NCI-H748 (cell line): ENCODE measurements at regions not wholly inside any gene's neighbourhood (a gene's known extent, or its start where the extent isn't known, plus 50 kb on each side); places are given as distances from the start of the nearest gene placed in this dataset.
"Not testable (repeated sequence)": the region's sequence is repeated elsewhere in the genome, so short reads cannot be mapped to it uniquely, and the experiment has no call there.

Experiments used
- DNase-seq: peaks from one replicate; lab custom pipeline; 2025; ENCODE audit not compliant: unreplicated experiment; lab: John Stamatoyannopoulos, UW

DNA sequence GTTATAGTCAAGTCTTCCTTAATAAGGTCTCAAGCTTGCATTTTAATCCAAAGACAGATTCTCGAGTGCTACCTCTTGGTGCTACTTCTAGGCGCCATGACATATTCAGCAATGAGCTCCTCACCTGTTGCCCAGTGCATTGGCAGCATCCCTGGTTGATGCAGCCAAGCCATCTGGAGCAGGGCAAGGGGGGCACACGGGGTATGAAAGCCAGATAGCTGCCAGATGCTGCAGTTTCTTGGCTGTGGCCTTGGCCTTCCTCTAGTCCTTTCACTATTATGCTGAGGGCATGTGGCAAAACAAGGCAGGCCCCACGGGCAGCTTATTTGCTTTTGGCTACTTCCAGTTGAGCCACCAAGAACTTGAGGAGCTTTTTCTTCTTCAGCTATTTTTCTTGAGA lies 168.6 kb upstream of the PGRMC2 start:
- DNase-seq, result no peak

DNA sequence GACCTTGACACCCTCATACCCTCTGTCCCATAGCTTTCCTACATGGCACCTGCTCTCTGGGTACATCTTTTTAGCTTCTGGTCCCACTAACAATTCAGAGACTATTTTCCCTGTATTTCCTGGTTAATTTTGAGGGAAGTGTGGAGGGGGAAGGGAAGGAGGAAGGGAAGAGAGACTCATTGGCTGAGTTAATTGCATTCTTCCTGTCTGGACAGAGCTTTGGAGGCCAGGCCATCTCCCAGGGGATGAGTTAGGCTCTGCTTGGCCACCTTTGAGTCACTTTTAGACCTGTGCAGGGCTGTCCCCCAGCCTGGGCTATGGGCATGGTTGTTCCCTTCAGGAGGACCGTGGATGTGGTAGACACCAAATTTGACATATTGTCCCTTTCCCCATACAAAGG lies 167.9 kb upstream of the PGRMC2 start:
- no peak for DNase-seq

GRCh38 chr4:128454881-128455280 lies 167.3 kb upstream of the PGRMC2 start:
- no peak for DNase-seq

GRCh38 chr4:128454281-128454871 lies 166.8 kb upstream of the PGRMC2 start:
- peak; percentile 81 for DNase-seq

DNA sequence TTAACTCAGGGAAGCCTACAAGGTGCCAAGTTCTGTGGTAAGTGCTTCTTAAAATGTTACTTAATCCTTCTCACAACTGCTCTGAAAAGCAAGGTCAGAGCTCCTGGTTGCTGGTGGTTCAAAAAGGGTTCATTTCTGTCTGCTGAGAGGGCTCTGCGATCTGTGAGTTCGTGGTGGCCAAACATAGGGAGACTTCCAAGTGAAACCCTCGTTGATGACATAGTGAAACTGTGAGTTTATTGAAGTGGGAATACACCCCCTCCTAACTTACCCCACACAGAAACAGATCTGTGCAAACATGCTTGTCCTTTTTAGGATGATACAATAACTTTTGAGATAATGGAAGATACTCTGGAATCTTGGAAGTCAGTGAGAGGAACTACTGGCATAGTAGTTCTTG lies 164.8 kb upstream of the PGRMC2 start:
- DNase-seq, result no peak

- DNase-seq, result no peak
These were observed 163.8 kb upstream of the PGRMC2 start for GRCh38 chr4:128451270-128451905.

DNA sequence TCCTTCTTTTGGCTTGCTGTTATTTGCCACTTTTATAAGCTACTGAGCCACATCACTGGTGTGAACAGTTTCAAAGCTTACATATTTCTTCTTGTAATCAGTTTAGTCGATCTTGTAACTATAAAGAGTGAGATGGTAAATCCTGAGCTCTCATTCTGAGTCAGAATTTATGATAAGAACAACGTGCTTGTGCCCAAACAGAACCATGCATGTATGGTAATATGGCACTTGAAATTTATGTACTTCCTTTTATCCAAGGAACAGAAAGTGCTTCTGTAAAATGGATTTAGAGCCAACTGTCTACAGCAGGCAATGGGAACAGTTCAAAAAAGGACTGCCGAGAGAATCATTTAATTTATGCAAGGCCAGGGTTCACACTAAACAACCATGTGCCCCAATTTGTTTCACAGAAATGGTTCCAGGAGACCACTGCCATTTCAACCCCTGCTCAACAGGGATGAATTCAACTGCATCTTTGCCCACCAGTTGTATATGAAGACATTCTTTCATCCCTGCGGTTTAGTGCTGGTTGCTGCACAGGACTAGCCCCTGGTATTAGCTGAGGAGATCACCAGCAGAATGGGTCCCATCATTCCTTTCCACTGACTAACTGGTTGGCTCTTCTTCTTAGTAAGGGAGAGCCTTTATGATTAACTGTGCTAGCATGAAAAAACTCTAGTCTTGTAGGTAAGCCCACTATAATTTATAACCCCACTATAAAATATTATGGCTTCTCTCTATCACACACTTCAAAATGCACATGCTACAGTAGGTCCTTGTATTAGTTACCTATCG lies 162.9 kb upstream of the PGRMC2 start:
- DNase-seq, result no peak

- DNase-seq, result no peak
These were observed 161.6 kb upstream of the PGRMC2 start for GRCh38 chr4:128449251-128449650.

DNA sequence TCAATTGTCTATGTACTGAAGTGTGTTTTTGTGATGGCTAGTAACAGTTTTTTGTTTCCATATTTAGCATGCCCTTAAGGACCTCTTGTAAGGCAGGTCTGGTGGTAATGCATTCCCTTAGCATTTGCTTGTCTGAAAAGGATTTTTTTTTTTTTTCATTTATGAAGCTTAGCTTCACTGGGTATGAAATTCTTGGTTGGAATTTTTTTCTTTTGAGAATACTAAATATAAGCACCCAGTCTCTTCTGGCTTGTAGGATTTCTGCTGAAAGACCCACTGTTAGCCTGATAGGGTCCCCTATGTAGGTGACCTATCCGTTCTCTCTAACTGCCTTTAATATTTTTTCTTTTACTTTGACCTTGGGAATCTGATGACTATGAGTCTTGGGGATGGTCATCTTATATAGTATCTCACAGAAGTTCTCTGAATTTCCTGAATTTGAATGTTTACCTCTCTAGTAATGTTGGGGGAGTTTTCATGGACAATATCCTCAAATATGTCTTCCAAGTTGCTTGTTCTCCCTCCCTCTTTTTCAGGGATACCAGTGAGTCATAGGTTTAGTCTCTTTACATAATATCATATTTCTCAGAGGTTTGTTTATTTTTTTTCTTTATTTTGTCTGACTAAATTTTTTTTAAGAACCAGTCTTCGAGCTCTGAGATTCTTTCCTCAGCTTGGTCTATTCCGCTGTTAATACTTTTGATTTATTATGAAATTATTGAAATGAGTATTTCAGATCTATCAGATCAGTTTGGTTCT lies 157.1 kb upstream of the PGRMC2 start:
- no peak for DNase-seq

DNA sequence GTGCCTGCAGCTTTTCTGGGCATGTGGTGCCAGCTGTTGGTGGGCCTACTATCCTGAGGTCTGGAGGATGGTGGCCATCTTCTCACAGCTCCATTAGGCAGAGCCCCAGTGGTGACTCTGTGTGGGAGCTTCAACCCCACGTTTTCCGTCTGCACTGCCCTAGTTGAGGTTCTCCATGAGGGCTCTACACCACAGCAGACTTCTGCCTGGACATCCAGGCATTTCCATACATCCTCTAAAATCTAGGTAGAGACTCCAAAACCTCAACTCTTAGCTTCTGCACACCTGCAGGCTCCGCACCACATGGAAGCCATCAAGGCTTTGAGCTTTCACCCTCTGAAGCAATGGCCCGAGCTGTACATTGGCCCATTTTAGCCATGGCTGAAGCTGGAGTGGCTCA lies 153.3 kb upstream of the PGRMC2 start:
- no peak for DNase-seq

DNA sequence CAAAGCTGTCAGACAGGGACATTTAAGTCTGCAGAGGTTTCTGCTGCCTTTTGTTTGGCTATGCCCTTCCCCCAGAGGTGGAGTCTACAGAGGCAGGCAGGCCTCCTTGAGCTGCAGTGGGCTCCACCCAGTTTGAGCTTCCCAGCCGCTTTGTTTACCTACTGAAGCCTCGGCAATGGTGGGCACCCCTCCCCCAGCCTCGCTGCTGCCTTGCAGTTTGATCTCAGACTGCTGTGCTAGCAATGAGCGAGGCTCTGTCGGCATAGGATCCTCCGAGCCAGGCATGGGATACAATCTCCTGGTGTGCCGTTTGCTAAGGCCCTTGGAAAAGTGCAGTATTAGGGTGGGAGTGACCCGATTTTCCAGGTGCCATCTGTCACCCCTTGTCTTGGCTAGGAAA lies 149.4 kb upstream of the PGRMC2 start:
- not testable (repeated sequence) for DNase-seq

GRCh38 chr4:128429023-128429613 lies 141.5 kb upstream of the PGRMC2 start:
- DNase-seq, result peak; percentile 64

GRCh38 chr4:128428397-128428796 lies 140.8 kb upstream of the PGRMC2 start:
- no peak for DNase-seq

GRCh38 chr4:128427832-128428366 lies 140.3 kb upstream of the PGRMC2 start:
- peak; percentile 24 for DNase-seq

GRCh38 chr4:128424527-128425497 lies 137.2 kb upstream of the PGRMC2 start:
- no peak for DNase-seq

DNA sequence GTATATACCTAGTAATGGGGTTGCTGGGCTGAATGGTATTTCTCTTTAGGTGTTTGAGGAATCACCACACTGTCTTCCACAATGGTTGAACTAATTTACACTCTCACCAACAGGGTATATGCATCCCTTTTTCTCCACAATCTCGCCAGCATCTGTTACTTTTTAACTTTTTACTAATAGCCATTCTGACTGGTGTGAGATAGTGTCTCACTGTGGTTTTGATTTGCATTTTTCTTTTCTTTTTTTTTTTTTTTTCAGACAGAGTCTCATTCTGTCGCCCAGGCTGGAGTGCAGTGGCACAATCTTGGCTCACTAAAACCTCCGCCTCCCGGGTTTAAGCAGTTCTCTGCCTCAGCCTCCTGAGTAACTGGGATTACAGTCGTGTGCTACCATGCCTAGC lies 134.7 kb upstream of the PGRMC2 start:
- not testable (repeated sequence) for DNase-seq

DNA sequence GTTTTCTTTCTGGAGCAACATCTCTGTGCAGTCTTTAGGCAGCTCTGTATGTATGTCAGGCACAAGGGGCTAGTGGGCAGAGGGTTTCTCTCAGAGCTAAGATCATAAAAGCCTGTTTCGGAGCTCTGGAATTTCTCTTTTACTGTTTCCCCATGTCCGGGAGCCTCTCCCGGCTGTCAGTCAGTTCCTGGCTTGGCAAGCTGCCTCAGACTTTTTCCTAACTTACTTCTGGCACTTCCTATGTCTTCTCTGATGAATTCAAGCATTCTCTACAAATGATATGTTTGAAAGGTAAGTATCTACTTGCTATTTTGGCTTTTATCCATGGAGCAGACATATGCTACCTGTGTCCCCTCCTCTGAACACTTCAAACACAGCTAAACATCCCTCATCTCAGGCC lies 129.3 kb upstream of the PGRMC2 start:
- DNase-seq, result no peak

DNA sequence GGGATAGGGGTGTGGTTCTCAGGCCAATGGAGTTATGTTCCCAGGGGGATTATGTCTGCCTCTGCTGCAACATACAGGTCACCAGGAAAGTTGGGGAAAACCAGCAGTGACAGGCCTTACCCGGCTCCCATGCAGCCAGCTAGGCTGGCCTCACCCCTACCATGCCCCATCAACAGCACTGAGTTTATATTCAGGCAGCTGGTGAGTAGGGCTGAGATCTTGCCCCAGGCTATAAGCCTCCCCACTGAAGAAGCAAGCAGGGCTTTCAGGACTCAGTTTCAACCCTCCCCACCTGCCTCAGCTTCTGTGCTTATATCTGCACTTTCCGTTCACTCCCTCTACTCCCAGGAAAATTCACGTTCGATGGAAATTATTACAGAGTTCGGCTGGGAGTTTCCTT lies 122.4 kb upstream of the PGRMC2 start:
- no peak for DNase-seq

GRCh38 chr4:128403586-128403985 lies 116.0 kb upstream of the PGRMC2 start:
- DNase-seq, result no peak

DNA sequence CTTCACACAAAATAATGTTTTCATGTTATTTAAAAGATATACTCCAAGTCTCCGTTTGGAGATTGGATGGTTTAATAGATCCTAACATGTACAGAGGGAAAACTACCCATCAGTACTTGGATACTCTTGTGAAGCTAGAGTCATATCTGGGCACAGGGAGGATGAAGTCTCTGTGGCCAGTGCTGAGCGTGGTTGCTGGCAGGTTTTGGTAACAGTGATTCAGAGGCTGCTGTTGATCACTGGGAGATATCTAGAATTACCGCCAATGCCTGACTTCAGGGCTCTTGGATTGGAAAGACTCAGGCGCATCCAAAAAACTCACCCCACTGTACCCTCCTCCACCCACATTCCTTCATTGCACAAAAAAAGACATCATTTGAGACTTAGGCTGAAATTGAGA lies 107.2 kb upstream of the PGRMC2 start:
- no peak for DNase-seq
